GM13976 (cell line): ENCODE measurements at regions not wholly inside any gene's neighbourhood (a gene's known extent, or its start where the extent isn't known, plus 50 kb on each side); places are given as distances from the start of the nearest gene placed in this dataset.

Experiments used
- DNase-seq: peaks from one replicate; pipeline ENCODE4 v3.0.0; 2012; ENCODE audit warnings: low spot score
- in situ Hi-C: fragments of 300-500 bp; cut with MboI; formaldehyde crosslinking; loops from one replicate; pipeline ENCODE4 v1.12.0; 2022; ENCODE audit warnings: low sequenced_read_pairs, mixed read lengths, inconsistent platforms; ENCODE audit not compliant: unreplicated experiment
- TF ChIP-seq, protein P1 (sequence below): IDR thresholded peaks from 2 replicates; pipeline ENCODE4 v1.5.1; 2012; ENCODE audit warnings: borderline replicate concordance, mild to moderate bottlenecking; ENCODE audit not compliant: insufficient read depth; ENCODE audit errors: extremely low read depth, missing control alignments, control extremely low read depth

DNA sequence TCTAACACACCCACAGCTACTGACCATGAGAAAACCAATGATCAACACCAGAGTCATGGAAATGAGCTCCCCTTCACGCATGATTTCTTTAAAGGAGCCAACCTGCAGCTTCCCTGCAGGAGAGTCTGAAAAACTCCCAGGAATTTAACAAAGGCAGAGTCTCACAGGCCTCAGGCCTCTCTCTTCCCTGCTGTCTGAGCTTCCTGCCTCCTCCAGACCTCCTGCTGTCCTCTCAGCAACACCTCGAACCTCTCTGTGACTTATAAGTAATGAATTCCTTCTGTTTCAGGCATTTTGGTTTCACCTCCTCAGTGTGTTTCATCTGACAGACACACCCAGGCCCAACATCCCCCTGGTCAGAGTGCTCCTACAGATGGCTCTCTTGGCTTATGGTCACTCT lies 1044.4 kb downstream of the UQCRFS1 start:
- no peak for DNase-seq
- in situ Hi-C loops, result no loop called here
- TF ChIP-seq, protein P1, sequence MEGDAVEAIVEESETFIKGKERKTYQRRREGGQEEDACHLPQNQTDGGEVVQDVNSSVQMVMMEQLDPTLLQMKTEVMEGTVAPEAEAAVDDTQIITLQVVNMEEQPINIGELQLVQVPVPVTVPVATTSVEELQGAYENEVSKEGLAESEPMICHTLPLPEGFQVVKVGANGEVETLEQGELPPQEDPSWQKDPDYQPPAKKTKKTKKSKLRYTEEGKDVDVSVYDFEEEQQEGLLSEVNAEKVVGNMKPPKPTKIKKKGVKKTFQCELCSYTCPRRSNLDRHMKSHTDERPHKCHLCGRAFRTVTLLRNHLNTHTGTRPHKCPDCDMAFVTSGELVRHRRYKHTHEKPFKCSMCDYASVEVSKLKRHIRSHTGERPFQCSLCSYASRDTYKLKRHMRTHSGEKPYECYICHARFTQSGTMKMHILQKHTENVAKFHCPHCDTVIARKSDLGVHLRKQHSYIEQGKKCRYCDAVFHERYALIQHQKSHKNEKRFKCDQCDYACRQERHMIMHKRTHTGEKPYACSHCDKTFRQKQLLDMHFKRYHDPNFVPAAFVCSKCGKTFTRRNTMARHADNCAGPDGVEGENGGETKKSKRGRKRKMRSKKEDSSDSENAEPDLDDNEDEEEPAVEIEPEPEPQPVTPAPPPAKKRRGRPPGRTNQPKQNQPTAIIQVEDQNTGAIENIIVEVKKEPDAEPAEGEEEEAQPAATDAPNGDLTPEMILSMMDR, result no peak

GRCh38 chr19:28166025-28166424 lies 1046.9 kb downstream of the UQCRFS1 start:
- DNase-seq, result no peak
- in situ Hi-C loops, result no loop called here
- TF ChIP-seq, protein P1, result no peak

DNA sequence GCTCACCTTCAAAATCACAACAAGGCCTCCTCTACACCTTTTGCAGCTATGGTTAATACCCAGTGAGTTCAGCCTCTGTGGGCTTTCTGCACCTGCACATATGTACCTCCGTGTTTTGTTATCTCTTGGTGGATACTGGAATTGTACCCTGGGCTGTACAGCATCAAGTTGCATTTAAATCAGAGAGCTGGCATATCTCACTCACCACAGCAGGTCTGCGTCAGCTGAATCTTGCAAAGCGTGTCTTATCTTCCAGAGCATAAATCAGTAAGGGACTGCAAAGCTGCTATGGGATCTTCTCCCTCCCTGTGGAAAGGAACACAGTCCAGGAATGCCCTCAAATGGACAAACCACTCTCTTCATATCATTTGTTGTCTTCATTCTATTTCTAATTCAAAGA lies 1048.7 kb downstream of the UQCRFS1 start:
- TF ChIP-seq, protein P1, result no peak
- no peak for DNase-seq
- in situ Hi-C loops, result no loop called here

GRCh38 chr19:28159065-28159464 lies 1053.9 kb downstream of the UQCRFS1 start:
- in situ Hi-C loops, result no loop called here
- TF ChIP-seq, protein P1, result no peak
- no peak for DNase-seq

- TF ChIP-seq, protein P1, result no peak
- DNase-seq, result no peak
- in situ Hi-C loops, result no loop called here
These were observed 1057.7 kb downstream of the UQCRFS1 start for GRCh38 chr19:28155265-28155664.

DNA sequence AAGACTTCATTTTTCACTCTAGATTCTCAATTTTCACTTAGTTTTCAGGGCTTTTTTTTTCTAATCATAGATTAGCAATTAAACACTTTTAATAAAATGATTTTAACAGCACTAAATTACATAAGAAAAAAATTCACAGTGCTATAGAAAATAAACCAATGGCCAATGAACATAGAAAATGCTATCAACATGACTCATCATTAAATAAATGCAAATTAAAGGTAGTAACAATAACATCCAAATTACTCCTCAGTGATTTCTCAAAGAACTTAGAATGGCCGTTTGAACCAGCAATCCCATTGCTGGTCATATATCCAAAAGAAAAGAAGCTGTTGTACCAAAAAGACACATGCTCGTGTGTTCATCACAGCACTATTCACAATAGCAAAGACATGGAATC lies 1058.9 kb downstream of the UQCRFS1 start:
- TF ChIP-seq, protein P1, result no peak
- in situ Hi-C loops, result no loop called here
- no peak for DNase-seq

DNA sequence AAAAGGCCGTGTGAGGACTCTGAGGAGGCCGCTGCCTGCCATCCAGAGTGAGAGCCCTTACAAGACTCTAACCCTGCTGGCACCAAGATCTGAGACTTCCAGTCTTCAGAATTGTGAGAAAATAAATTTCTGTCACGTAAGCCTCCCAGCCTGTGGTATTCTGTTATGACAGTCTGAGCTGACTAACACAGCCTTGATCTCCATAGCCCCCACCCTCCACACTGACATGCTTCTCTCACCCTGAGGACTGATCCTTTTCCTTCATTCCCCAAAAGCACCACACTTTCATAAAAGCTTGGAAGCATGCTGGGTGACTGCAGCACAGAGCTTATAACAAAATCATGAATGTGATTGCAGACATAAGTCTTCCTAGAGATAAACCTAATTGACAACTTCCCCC lies 1059.8 kb downstream of the UQCRFS1 start:
- DNase-seq, result no peak
- in situ Hi-C loops, result no loop called here
- TF ChIP-seq, protein P1, result no peak
